ENCODE measurements at regions not wholly inside any gene's neighbourhood (a gene's known extent, or its start where the extent isn't known, plus 50 kb on each side); places are given as distances from the start of the nearest gene placed in this dataset.

- TF ChIP-seq ZGPAT (CRISPR knock-in tag; IDR thresholded peaks at IDR 0.05) (peak; percentile 53; the same call in 1 of the 2 replicates), SKI (IDR thresholded peaks at IDR 0.05; ENCODE audit: partially characterized antibody) (peak; percentile 71), MEIS2 (CRISPR knock-in tag; IDR thresholded peaks at IDR 0.05) (no peak), CAMTA2 (CRISPR knock-in tag; IDR thresholded peaks at IDR 0.05; ENCODE audit: borderline replicate concordance) (no peak), ZNF75D (CRISPR knock-in tag; IDR thresholded peaks at IDR 0.05; ENCODE audit: borderline replicate concordance) (no peak), GMEB1 (CRISPR knock-in tag; IDR thresholded peaks at IDR 0.05; ENCODE audit: borderline replicate concordance) (no peak), HNF1A (IDR thresholded peaks at IDR 0.05; ENCODE audit: low read depth) (0 out of 2 replicates have a peak, but pooled peaks have one; percentile 17), HNF1A (CRISPR knock-in tag; IDR thresholded peaks at IDR 0.05; ENCODE audit: borderline replicate concordance) (no peak), TAF15 (IDR thresholded peaks at IDR 0.05; ENCODE audit: low read depth, low read length, poor library complexity, severe bottlenecking) (no peak), HMG20A (CRISPR knock-in tag; IDR thresholded peaks at IDR 0.05; ENCODE audit: borderline replicate concordance) (peak; percentile 90), ZFY (CRISPR knock-in tag; IDR thresholded peaks at IDR 0.05) (no peak), ZNF549 (CRISPR knock-in tag; IDR thresholded peaks at IDR 0.05) (no peak), SOX6 (IDR thresholded peaks at IDR 0.05) (no peak), SOX6 (CRISPR knock-in tag; IDR thresholded peaks at IDR 0.05) (peak; percentile 84), ZNF501 (CRISPR knock-in tag; IDR thresholded peaks at IDR 0.05) (no peak)
- TF ChIP-seq, protein P1, sequence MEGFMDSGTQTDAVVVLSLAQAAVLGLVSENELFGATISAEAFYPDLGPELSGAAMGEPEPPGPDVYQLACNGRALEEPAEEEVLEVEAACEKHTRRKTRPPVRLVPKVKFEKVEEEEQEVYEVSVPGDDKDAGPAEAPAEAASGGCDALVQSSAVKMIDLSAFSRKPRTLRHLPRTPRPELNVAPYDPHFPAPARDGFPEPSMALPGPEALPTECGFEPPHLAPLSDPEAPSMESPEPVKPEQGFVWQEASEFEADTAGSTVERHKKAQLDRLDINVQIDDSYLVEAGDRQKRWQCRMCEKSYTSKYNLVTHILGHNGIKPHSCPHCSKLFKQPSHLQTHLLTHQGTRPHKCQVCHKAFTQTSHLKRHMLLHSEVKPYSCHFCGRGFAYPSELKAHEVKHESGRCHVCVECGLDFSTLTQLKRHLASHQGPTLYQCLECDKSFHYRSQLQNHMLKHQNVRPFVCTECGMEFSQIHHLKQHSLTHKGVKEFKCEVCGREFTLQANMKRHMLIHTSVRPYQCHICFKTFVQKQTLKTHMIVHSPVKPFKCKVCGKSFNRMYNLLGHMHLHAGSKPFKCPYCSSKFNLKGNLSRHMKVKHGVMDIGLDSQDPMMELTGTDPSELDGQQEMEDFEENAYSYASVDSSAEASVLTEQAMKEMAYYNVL (CRISPR knock-in tag; IDR thresholded peaks at IDR 0.05; ENCODE audit: borderline replicate concordance): peak; percentile 62; the same call in 1 of the 2 replicates
- TF ChIP-seq, protein P2, sequence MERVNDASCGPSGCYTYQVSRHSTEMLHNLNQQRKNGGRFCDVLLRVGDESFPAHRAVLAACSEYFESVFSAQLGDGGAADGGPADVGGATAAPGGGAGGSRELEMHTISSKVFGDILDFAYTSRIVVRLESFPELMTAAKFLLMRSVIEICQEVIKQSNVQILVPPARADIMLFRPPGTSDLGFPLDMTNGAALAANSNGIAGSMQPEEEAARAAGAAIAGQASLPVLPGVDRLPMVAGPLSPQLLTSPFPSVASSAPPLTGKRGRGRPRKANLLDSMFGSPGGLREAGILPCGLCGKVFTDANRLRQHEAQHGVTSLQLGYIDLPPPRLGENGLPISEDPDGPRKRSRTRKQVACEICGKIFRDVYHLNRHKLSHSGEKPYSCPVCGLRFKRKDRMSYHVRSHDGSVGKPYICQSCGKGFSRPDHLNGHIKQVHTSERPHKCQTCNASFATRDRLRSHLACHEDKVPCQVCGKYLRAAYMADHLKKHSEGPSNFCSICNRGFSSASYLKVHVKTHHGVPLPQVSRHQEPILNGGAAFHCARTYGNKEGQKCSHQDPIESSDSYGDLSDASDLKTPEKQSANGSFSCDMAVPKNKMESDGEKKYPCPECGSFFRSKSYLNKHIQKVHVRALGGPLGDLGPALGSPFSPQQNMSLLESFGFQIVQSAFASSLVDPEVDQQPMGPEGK (CRISPR knock-in tag; IDR thresholded peaks at IDR 0.05): peak; percentile 62; the same call in 1 of the 2 replicates
Observed at GRCh38 chr4:43356786-43357185, 464.3 kb downstream of the GRXCR1 start (continued).

Measured in HepG2 (cell line).